B cell (primary cell): ENCODE measurements at regions not wholly inside any gene's neighbourhood (a gene's known extent, or its start where the extent isn't known, plus 50 kb on each side); places are given as distances from the start of the nearest gene placed in this dataset.

Source experiments
- EZH2 ChIP-seq: IDR thresholded peaks from 2 replicates; pipeline ENCODE4 v1.6.1; 2012; ENCODE audit warnings: borderline replicate concordance, low read depth, mild to moderate bottlenecking, moderate library complexity, low read length; ENCODE audit not compliant: insufficient read depth, poor library complexity, severe bottlenecking
- TF ChIP-seq, protein P1 (sequence below): fragments of 200-600 bp; IDR thresholded peaks from one replicate; pipeline ENCODE4 v1.8.0; 2022; ENCODE audit warnings: antibody characterized with exemption, mild to moderate bottlenecking

DNA sequence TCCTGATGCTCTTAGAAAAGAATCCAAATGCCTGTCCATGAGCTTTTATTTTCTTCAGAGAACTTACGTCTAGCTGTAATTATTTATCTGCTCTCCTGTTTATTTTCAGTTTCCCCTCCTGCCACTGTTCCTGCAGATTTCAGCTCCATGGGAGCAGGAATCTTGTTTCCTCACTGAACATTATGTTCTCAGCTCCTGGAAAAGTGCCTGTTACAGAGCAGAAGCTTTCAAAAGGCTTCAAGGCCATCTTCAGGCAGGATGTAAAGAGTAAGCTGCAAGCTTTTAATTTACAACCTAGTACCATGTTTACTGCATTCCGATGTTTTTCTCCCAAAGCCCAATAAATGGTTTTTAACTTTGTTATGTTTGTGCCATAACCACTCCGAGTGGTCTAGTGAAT is 98.4 kb upstream of the BTG1 start:
- TF ChIP-seq, protein P1, sequence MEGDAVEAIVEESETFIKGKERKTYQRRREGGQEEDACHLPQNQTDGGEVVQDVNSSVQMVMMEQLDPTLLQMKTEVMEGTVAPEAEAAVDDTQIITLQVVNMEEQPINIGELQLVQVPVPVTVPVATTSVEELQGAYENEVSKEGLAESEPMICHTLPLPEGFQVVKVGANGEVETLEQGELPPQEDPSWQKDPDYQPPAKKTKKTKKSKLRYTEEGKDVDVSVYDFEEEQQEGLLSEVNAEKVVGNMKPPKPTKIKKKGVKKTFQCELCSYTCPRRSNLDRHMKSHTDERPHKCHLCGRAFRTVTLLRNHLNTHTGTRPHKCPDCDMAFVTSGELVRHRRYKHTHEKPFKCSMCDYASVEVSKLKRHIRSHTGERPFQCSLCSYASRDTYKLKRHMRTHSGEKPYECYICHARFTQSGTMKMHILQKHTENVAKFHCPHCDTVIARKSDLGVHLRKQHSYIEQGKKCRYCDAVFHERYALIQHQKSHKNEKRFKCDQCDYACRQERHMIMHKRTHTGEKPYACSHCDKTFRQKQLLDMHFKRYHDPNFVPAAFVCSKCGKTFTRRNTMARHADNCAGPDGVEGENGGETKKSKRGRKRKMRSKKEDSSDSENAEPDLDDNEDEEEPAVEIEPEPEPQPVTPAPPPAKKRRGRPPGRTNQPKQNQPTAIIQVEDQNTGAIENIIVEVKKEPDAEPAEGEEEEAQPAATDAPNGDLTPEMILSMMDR, result no peak
- no peak for TF ChIP-seq EZH2
